A673 (cell line): ENCODE measurements at regions not wholly inside any gene's neighbourhood (a gene's known extent, or its start where the extent isn't known, plus 50 kb on each side); places are given as distances from the start of the nearest gene placed in this dataset.
A peak's percentile ranks its signal among the peaks of the same experiment; 100 is the strongest.

ENCODE experiments used
- BruUV-seq: library from RNA; stranded (reverse); fragments of 400-500 nt; replicated peaks from 2 replicates; lab custom pipeline; 2021; lab: Mats Ljungman, UMichigan
- CTCF ChIA-PET: fragments of 300-600 bp; sonication (Branson Sonifier 250); formaldehyde crosslinking; loops from one replicate; lab custom pipeline; 2022; ENCODE audit warnings: antibody characterized with exemption; lab: Charles Lee
- POLR2A ChIA-PET: fragments of 300-600 bp; sonication (Branson Sonifier 250); formaldehyde crosslinking; loops from one replicate; lab custom pipeline; 2022; ENCODE audit warnings: antibody characterized with exemption; ENCODE audit not compliant: low non-redundant PET; lab: Charles Lee
- DNase-seq: peaks from one replicate; pipeline ENCODE4 v3.0.0-alpha.2; 2015; ENCODE audit warnings: low spot score
- H3K27ac ChIP-seq: fragments of 200-600 bp; sonication (generic); 2 replicates; pipeline ENCODE4 v1.5.1; 2016; ENCODE audit warnings: mixed run types, low read depth, mild to moderate bottlenecking, mixed read lengths, antibody characterized with exemption, low read length; ENCODE audit not compliant: poor library complexity, severe bottlenecking
- H3K27me3 ChIP-seq: fragments of 200-600 bp; sonication (generic); replicated peaks from 2 replicates; pipeline ENCODE4 v1.6.1; 2017; ENCODE audit warnings: mixed run types, low read depth, mild to moderate bottlenecking, mixed read lengths, antibody characterized with exemption, low read length; ENCODE audit not compliant: insufficient read depth, poor library complexity
- H3K36me3 ChIP-seq: fragments of 200-600 bp; sonication (generic); 2 replicates; pipeline ENCODE4 v1.6.1; 2016; ENCODE audit warnings: mixed run types, mild to moderate bottlenecking, mixed read lengths, antibody characterized with exemption, low read length; ENCODE audit not compliant: insufficient read depth, poor library complexity, severe bottlenecking
- H3K4me1 ChIP-seq: fragments of 200-600 bp; sonication (generic); 2 replicates; pipeline ENCODE4 v1.6.1; 2017; ENCODE audit warnings: mixed run types, mild to moderate bottlenecking, mixed read lengths, antibody characterized with exemption, low read length; ENCODE audit not compliant: insufficient read depth, poor library complexity, severe bottlenecking
- H3K4me3 ChIP-seq: fragments of 200-600 bp; sonication (generic); 2 replicates; pipeline ENCODE4 v1.5.1; 2016; ENCODE audit warnings: low read depth, mixed run types, mild to moderate bottlenecking, mixed read lengths, low read length; ENCODE audit not compliant: poor library complexity, severe bottlenecking
- H3K9me3 ChIP-seq: fragments of 200-600 bp; sonication (generic); 2 replicates; pipeline ENCODE4 v1.6.1; 2016; ENCODE audit warnings: mixed run types, low read depth, mild to moderate bottlenecking, mixed read lengths, antibody characterized with exemption, low read length; ENCODE audit not compliant: poor library complexity, severe bottlenecking
- EZH2 ChIP-seq: fragments of 200-600 bp; sonication (generic); IDR thresholded peaks from 2 replicates; pipeline ENCODE4 v1.6.1; 2017; ENCODE audit warnings: borderline replicate concordance, low read depth, mild to moderate bottlenecking, mixed read lengths, antibody characterized with exemption, low read length; ENCODE audit not compliant: poor library complexity, severe bottlenecking
- intact Hi-C: fragments of 100-400 bp; cut with micrococcal nuclease; formaldehyde crosslinking; loops from one replicate; pipeline ENCODE4 v1.10.0; 2022; ENCODE audit not compliant: unreplicated experiment
- TF ChIP-seq, protein P1 (sequence below): fragments of 300-800, 200-600 bp; sonication (generic); conservative IDR thresholded peaks from 2 replicates; pipeline ENCODE4 v1.5.1; 2017; ENCODE audit warnings: low read depth, mild to moderate bottlenecking, antibody characterized with exemption, low read length, moderate library complexity, mixed read lengths

DNA sequence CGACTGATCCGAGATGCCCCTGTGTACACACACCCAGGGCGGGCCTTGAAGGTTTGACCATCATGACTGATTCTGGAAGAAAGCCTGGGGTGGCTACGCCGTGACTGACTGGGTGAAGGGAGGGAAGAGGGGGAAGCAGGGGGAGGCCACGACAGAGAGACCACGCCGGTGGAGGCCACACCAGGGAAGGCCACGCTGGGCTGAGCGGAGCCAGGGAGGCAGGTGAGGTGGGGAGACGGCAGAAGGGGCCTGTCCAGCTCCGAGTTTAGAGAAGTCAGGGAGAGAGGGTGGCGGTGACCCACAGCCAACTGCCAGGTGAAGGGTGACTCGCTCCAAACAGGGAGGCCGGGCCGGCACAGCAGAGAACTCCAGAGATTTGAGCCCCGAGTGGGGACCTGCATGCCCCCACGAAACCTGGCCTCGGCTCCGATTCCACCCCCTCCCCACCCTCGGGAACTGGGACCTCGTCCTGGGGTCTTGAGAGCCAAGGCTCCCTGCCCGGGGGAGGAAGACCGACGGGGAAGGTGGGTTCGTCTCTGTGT is 102.6 kb downstream of the PTPRS start:
- ChIA-PET POLR2A (no interaction called here), CTCF (no interaction called here)
- TF ChIP-seq EZH2 = no peak
- TF ChIP-seq, protein P1, sequence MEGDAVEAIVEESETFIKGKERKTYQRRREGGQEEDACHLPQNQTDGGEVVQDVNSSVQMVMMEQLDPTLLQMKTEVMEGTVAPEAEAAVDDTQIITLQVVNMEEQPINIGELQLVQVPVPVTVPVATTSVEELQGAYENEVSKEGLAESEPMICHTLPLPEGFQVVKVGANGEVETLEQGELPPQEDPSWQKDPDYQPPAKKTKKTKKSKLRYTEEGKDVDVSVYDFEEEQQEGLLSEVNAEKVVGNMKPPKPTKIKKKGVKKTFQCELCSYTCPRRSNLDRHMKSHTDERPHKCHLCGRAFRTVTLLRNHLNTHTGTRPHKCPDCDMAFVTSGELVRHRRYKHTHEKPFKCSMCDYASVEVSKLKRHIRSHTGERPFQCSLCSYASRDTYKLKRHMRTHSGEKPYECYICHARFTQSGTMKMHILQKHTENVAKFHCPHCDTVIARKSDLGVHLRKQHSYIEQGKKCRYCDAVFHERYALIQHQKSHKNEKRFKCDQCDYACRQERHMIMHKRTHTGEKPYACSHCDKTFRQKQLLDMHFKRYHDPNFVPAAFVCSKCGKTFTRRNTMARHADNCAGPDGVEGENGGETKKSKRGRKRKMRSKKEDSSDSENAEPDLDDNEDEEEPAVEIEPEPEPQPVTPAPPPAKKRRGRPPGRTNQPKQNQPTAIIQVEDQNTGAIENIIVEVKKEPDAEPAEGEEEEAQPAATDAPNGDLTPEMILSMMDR = no peak
- Histone ChIP-seq H3K27ac (no peak overlapping the region), H3K27me3 (no peaks in the 10 kb centered on the region), H3K36me3 (peaks cover 19% of the 10 kb centered on the region), H3K9me3 (no peaks in the 10 kb centered on the region), H3K4me3 (no peak overlapping the region), H3K4me1 (no peaks in the 10 kb centered on the region)
- no TSS peak for BruUV-seq
- intact Hi-C loops = no loop called here
- DNase-seq = no peak

DNA sequence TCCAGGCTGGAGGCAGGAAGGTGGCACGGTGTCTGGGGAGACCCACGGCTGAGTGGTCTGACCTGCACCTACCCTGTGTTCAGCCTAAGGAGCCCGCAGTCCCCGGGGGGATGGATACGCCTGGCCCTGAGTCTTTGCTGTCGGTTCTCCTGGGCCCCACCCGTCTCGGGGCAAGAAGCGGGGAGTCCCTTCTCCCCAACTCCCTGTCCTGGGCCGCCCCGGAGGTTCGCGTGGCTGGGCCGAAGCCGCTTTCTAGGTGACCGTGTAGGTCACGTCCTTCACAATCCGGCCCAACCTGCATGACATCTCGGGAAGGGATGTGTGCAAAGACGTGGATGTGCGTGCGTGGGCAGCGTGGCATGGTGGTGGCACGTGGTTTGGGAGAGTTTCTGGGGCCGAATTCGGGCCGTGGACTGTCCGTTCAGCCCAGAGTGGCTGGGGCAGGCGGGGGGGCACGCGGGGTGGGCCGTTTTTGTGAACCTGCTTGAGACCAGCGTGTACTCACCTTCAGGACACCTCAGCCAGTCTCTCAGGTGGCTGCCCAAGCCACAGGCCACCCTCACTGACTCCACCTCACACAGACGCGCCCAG is 103.3 kb downstream of the PTPRS start:
- no peaks in the 10 kb centered on the region for H3K27me3 ChIP-seq
- intact Hi-C loops = no loop called here
- peaks cover 19% of the 10 kb centered on the region for H3K36me3 ChIP-seq
- ChIA-PET POLR2A (no interaction called here), CTCF (no interaction called here)
- no peak for DNase-seq
- no peaks in the 10 kb centered on the region for H3K4me1 ChIP-seq
- TF ChIP-seq, protein P1 = no peak
- TF ChIP-seq EZH2 = no peak
- H3K27ac ChIP-seq = no peak overlapping the region
- H3K9me3 ChIP-seq = no peaks in the 10 kb centered on the region
- no TSS peak for BruUV-seq
- H3K4me3 ChIP-seq = no peak overlapping the region

DNA sequence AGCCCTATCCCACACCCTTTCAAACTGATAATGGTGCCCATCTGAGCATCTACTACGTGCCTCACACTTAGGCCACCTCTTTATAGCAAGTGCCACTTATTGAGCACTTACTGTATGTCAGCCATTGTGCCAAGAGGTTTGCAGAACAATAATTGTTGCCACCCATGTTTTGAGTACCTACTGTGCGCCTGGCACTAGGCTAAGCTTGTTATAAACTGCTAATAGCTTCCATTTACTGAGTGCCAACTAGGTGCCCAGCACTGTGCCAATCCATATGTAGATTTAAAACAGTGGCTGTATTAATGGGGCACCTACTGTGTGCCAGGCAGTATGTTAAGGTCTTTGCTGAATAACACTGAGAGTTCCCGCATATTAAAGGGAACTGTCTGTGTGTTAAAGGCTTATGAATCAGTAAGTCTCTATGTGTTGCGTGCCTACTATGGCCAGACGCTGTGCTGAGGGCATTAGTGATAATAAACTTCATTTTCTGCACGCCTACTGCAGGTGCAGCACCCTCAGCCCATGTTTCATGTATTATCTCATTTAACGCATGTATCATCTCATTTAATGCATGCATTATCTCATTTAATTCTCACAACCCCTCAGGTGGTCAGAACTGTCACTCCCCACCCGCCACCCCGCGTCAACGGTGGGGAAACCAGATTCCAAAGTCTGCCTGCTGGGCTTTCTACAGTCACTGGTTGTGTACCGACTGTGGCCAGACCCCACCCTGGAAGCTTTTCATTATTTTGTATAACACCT is 105.0 kb downstream of the PTPRS start:
- no peak overlapping the region for H3K27ac ChIP-seq
- TSS peak; percentile 22 for BruUV-seq
- H3K4me3 ChIP-seq = no peak overlapping the region
- H3K36me3 ChIP-seq = peaks cover 25% of the 10 kb centered on the region
- intact Hi-C loops = no loop called here
- no peak for DNase-seq
- no peak for TF ChIP-seq EZH2
- TF ChIP-seq, protein P1 = no peak
- CTCF ChIA-PET = no interaction called here
- no peaks in the 10 kb centered on the region for H3K4me1 ChIP-seq
- no peaks in the 10 kb centered on the region for H3K9me3 ChIP-seq
- H3K27me3 ChIP-seq = no peaks in the 10 kb centered on the region
- POLR2A ChIA-PET = no interaction called here
